ENCODE measurements at regions not wholly inside any gene's neighbourhood (a gene's known extent, or its start where the extent isn't known, plus 50 kb on each side); places are given as distances from the start of the nearest gene placed in this dataset.

DNA sequence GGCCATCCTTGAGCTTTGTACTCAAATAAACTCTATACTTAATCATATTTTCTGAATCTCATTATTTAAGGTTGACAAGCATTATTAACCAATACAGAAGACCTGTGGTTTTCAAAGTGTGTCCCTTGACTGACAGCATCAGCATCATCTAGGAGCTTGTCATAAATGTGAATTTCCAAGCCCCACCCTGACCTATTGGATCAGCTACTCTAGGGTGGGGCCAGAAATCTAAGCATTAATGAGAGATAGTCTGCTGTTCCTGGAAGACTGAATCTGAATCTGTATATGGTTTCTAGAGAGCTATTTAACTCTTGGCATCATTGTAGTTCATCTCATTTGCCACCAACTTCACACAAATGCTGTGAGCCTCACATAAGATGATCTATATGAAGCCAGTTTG lies 86.6 kb downstream of the CD8B2 start:
- TF ChIP-seq, protein P1, sequence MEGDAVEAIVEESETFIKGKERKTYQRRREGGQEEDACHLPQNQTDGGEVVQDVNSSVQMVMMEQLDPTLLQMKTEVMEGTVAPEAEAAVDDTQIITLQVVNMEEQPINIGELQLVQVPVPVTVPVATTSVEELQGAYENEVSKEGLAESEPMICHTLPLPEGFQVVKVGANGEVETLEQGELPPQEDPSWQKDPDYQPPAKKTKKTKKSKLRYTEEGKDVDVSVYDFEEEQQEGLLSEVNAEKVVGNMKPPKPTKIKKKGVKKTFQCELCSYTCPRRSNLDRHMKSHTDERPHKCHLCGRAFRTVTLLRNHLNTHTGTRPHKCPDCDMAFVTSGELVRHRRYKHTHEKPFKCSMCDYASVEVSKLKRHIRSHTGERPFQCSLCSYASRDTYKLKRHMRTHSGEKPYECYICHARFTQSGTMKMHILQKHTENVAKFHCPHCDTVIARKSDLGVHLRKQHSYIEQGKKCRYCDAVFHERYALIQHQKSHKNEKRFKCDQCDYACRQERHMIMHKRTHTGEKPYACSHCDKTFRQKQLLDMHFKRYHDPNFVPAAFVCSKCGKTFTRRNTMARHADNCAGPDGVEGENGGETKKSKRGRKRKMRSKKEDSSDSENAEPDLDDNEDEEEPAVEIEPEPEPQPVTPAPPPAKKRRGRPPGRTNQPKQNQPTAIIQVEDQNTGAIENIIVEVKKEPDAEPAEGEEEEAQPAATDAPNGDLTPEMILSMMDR (IDR thresholded peaks at IDR 0.05 in 2 of 3, conservative IDR thresholded peaks at IDR 0.05 in 1 of 3; ENCODE audit: insufficient read depth in 2 of 3, low read depth in 1 of 3, low read length in 3 of 3), result no peak
- TF ChIP-seq JUN (IDR thresholded peaks at IDR 0.05; ENCODE audit: borderline replicate concordance, low read depth, low read length) (no peak), JUN (CRISPR knock-in tag; IDR thresholded peaks at IDR 0.05; ENCODE audit: borderline replicate concordance) (no peak), TARDBP (IDR thresholded peaks at IDR 0.05) (no peak), NFATC3 (IDR thresholded peaks at IDR 0.05) (no peak), ZNF354B (CRISPR knock-in tag; IDR thresholded peaks at IDR 0.05) (no peak), POLR2A (conservative IDR thresholded peaks at IDR 0.05) (no peak), SETDB1 (IDR thresholded peaks at IDR 0.05; ENCODE audit: low read length) (no peak), FOXP1 (CRISPR knock-in tag; IDR thresholded peaks at IDR 0.05) (no peak)
- TF ChIP-seq, protein P2, sequence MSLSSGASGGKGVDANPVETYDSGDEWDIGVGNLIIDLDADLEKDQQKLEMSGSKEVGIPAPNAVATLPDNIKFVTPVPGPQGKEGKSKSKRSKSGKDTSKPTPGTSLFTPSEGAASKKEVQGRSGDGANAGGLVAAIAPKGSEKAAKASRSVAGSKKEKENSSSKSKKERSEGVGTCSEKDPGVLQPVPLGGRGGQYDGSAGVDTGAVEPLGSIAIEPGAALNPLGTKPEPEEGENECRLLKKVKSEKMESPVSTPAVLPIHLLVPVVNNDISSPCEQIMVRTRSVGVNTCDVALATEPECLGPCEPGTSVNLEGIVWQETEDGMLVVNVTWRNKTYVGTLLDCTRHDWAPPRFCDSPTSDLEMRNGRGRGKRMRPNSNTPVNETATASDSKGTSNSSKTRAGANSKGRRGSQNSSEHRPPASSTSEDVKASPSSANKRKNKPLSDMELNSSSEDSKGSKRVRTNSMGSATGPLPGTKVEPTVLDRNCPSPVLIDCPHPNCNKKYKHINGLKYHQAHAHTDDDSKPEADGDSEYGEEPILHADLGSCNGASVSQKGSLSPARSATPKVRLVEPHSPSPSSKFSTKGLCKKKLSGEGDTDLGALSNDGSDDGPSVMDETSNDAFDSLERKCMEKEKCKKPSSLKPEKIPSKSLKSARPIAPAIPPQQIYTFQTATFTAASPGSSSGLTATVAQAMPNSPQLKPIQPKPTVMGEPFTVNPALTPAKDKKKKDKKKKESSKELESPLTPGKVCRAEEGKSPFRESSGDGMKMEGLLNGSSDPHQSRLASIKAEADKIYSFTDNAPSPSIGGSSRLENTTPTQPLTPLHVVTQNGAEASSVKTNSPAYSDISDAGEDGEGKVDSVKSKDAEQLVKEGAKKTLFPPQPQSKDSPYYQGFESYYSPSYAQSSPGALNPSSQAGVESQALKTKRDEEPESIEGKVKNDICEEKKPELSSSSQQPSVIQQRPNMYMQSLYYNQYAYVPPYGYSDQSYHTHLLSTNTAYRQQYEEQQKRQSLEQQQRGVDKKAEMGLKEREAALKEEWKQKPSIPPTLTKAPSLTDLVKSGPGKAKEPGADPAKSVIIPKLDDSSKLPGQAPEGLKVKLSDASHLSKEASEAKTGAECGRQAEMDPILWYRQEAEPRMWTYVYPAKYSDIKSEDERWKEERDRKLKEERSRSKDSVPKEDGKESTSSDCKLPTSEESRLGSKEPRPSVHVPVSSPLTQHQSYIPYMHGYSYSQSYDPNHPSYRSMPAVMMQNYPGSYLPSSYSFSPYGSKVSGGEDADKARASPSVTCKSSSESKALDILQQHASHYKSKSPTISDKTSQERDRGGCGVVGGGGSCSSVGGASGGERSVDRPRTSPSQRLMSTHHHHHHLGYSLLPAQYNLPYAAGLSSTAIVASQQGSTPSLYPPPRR (CRISPR knock-in tag; IDR thresholded peaks at IDR 0.05; ENCODE audit: borderline replicate concordance), result no peak
- TF ChIP-seq, protein P3, sequence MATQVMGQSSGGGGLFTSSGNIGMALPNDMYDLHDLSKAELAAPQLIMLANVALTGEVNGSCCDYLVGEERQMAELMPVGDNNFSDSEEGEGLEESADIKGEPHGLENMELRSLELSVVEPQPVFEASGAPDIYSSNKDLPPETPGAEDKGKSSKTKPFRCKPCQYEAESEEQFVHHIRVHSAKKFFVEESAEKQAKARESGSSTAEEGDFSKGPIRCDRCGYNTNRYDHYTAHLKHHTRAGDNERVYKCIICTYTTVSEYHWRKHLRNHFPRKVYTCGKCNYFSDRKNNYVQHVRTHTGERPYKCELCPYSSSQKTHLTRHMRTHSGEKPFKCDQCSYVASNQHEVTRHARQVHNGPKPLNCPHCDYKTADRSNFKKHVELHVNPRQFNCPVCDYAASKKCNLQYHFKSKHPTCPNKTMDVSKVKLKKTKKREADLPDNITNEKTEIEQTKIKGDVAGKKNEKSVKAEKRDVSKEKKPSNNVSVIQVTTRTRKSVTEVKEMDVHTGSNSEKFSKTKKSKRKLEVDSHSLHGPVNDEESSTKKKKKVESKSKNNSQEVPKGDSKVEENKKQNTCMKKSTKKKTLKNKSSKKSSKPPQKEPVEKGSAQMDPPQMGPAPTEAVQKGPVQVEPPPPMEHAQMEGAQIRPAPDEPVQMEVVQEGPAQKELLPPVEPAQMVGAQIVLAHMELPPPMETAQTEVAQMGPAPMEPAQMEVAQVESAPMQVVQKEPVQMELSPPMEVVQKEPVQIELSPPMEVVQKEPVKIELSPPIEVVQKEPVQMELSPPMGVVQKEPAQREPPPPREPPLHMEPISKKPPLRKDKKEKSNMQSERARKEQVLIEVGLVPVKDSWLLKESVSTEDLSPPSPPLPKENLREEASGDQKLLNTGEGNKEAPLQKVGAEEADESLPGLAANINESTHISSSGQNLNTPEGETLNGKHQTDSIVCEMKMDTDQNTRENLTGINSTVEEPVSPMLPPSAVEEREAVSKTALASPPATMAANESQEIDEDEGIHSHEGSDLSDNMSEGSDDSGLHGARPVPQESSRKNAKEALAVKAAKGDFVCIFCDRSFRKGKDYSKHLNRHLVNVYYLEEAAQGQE (IDR thresholded peaks at IDR 0.05; ENCODE audit: borderline replicate concordance), result no peak
- TF ChIP-seq, protein P3 (CRISPR knock-in tag; IDR thresholded peaks at IDR 0.05; ENCODE audit: low read depth), result no peak

Data from K562 (cell line).